Right lobe of liver (tissue), 6 donors: ENCODE measurements at regions not wholly inside any gene's neighbourhood (a gene's known extent, or its start where the extent isn't known, plus 50 kb on each side); places are given as distances from the start of the nearest gene placed in this dataset.

Experiments used
- ATAC-seq, 4 donors: fragments of 200-7000 bp; cut with Tn5 transposase; one replicate each; pipeline ENCODE4 v1.9.1; 2020; ENCODE audit warnings: mild to moderate bottlenecking in 4 of 4, moderate library complexity in 4 of 4
- DNase-seq, 3 donors: peaks; one replicate each; pipeline ENCODE4 v3.0.0-alpha.2; 2020
- H3K27ac ChIP-seq, 3 donors: fragments of 200-600 bp; one replicate each; pipeline ENCODE4 v1.8.0; 2022
- H3K27me3 ChIP-seq, 2 donors: fragments of 200-600 bp; one replicate each; pipeline ENCODE4 v1.8.0; 2022
- H3K36me3 ChIP-seq, 4 donors: fragments of 200-600 bp; sonication (generic) in 1 of 4; one replicate each; pipeline versions ENCODE4 v1.5.1 to v1.8.0; 2017 to 2022; ENCODE audit warnings: control low read depth in 1 of 4
- H3K4me1 ChIP-seq, 4 donors: fragments of 200-600 bp; sonication (generic) in 1 of 4; one replicate each; pipeline versions ENCODE4 v1.5.1 to v1.8.0; 2017 to 2022; ENCODE audit warnings: control low read depth in 1 of 4
- H3K4me3 ChIP-seq, 3 donors: fragments of 200-600 bp; one replicate each; pipeline ENCODE4 v1.8.0; 2022
- H3K9me3 ChIP-seq, 4 donors: fragments of 200-600 bp; sonication (generic) in 1 of 4; one replicate each; pipeline versions ENCODE4 v1.5.1 to v1.8.0; 2017 to 2022; ENCODE audit warnings: control low read depth in 1 of 4
- CTCF ChIP-seq, 4 donors: fragments of 200-600 bp in 3 of 4; fragments of 450-650 bp in 1 of 4; IDR thresholded peaks; one replicate each; pipeline versions ENCODE4 v1.5.1 to v1.8.0; 2016 to 2022; ENCODE audit warnings: antibody characterized with exemption in 4 of 4, mild to moderate bottlenecking in 2 of 4
- POLR2A ChIP-seq: fragments of 450-650 bp; IDR thresholded peaks from one replicate; pipeline ENCODE4 v1.6.1; 2017; ENCODE audit warnings: antibody characterized with exemption, mild to moderate bottlenecking
- WGBS: methylation state at CpG from one replicate; pipeline ENCODE4 v1.1.6; 2018; ENCODE audit warnings: low coverage, low lambda C conversion rate; ENCODE audit not compliant: insufficient coverage; ENCODE audit errors: missing lambda C conversion rate; 5-methylcytosine and 5-hydroxymethylcytosine counted together
- intact Hi-C, 2 donors: fragments of 100-400 bp; cut with DNase I; formaldehyde crosslinking; loops; one replicate each; pipeline versions ENCODE4 v1.11.2 to v1.14.1; 2022
- donor health status: DM: no; HTN: yes; CAD: no.
- donor health status: DM: no; HTN: no; CAD: no.
- donor health status: DM: no; HTN: no; CAD: no.
- donor health status: DM: no; HTN: yes; CAD: no.
- donor health status: DM: no; HTN: yes; CAD: no.

DNA sequence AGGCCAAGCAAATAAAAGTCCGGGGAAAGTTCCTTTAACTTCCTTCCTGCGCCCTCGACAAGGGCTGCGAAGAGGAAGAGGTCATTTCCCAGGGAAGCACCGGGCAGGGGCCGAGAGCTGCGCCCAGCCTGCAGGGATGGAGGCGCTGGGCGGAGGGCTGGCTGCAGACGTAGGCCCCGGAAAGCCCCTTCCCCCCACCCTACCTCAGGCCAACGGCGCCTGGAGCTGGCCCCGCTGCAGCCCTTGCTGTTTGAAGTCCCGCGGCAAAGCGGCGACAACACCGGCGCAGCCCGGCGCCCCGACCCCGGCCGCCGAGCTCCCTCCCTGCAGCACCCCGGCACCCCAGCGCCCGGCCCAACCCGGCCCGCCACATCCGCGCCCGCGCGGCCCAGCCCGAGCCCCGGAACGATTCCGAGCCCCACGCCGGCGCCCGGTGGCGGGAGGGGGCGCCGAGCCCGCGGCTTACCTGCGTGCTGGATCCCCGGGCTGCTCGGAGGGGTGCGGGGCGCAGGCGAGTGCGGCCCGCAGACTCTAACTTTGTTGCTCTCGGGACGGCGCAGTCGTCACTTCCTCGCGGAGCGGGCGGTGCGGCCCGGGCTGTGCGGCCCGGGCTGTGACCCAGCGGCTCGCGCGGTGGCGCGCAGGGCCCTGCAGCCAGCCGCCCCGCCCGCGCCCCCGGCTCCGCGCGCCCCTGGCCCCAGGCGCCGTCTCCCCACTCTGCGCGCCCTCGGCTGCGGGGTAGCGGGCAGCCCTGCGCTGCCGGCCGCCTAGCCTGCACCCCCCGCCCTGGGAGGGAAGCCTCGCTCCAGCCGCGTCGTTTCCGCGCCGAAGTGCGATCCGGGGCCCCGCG is 64.8 kb upstream of the PTGR2 start:
- DNase-seq (peak; percentile 79 to 87 (median 80)), ATAC-seq (peak; percentile 28 to 65 (median 60))
- peak; percentile 75 for TF ChIP-seq POLR2A
- TF ChIP-seq CTCF (IDR thresholded peaks at IDR 0.05): no peak
- Histone ChIP-seq H3K9me3 (no peaks in the 10 kb centered on the region), H3K27ac (peak overlapping the region; percentile 98 to 99 (median 99)), H3K36me3 (no peaks in the 10 kb centered on the region), H3K4me1 (peaks cover 0 to 44% (median 23%) of the 10 kb centered on the region in 4 donors), H3K4me3 (peak overlapping the region; percentile 62 to 68 (median 66)), H3K27me3 (no peaks in the 10 kb centered on the region)
- intact Hi-C loops: loop anchor here in 1 of 2 donors (5.0 kb wide), 1 partner anchor 35 kb away; no protein-coding TSS in a partner anchor
- WGBS: under 1% methylated on average over 24 of the region's 105 CpGs

DNA sequence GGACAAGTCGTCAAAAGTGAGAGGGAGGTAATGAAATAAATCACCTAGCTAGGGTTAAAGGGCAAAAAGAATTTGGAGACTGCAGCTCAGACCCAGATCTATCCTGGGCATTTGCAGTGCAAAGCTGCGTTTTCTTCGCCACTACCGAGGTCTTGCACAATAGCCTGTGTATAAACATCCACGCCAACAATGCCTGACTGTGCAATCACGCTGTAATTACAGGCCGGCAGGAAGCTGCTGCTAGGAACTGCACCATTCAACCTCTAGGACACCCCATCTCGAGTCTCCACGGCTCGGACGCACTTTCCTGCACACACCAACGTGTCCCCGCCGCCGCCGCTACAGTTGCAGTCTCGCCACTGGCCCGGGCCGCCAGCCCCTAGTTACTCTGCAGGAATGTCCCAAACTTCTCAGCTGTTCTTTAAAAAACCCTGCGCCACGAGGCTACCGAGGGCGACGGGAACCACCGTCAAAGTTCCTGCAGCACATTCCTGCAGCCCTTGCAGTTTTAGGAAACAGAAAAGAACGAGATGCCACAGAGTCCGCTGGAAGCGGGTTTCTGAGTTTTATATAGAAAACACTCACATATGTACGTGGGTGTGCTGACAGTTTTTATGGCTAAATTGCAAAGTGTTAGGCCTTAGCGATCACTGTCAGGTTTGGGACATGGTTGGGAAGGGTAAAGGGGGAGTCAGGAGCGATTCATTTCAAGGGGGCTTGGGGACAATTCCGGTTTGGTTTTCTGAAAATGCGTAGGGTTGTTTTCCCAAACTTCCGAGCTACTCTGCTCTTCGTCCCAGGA is 65.6 kb upstream of the PTGR2 start:
- no peaks in the 10 kb centered on the region for H3K9me3 ChIP-seq
- peak overlapping the region; percentile 98 to 99 (median 99) for H3K27ac ChIP-seq
- no peaks in the 10 kb centered on the region for H3K36me3 ChIP-seq
- peak in 1 of 4 donors; percentile 56 for TF ChIP-seq CTCF (IDR thresholded peaks at IDR 0.05)
- peak; percentile 94 for TF ChIP-seq POLR2A
- ATAC-seq: peak; percentile 68 to 78 (median 74)
- intact Hi-C loops: loop anchor here in 1 of 2 donors (5.0 kb wide), 1 partner anchor 34 kb away; no protein-coding TSS in a partner anchor
- H3K27me3 ChIP-seq: no peaks in the 10 kb centered on the region
- peak overlapping the region; percentile 62 to 68 (median 66) for H3K4me3 ChIP-seq
- under 1% methylated on average over 31 of the region's 35 CpGs for WGBS
- peaks cover 0 to 44% (median 24%) of the 10 kb centered on the region in 4 donors for H3K4me1 ChIP-seq
- peak; percentile 82 to 89 (median 86) for DNase-seq

DNA sequence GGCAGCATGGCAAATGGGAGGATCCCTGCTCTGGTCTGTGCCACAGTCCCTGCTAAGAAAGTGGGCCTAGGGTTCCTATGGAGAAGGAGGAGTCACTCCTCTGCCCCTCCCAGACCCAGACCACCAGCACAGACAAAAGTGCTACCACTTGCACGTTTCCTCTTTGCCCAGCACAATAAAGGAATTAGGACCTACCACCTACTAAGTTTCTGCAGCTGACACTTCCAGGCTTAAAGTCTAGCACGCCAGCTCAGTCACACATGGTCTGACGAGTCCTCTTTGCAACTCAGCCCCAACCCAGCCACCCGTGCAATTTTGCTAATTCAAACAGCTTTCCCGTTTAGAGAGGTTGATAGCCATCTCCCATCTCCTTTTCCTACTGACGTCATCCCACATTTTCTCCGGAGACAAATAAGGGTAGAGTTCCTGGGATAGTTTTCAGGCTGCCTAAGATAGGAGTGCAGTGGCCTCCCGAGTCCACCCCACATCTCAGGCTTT is 66.2 kb upstream of the PTGR2 start:
- 0% methylated on average over 7 of the region's 8 CpGs for WGBS
- TF ChIP-seq POLR2A (no peak), CTCF (IDR thresholded peaks at IDR 0.05) (no peak)
- peaks cover 0 to 44% (median 24%) of the 10 kb centered on the region in 4 donors for H3K4me1 ChIP-seq
- H3K4me3 ChIP-seq: peak overlapping the region; percentile 62 to 68 (median 66)
- no peaks in the 10 kb centered on the region for H3K36me3 ChIP-seq
- H3K27me3 ChIP-seq: no peaks in the 10 kb centered on the region
- peak overlapping the region; percentile 98 to 99 (median 99) for H3K27ac ChIP-seq
- DNase-seq (peak in 1 of 3 donors; percentile 26), ATAC-seq (peak in 3 of 4 donors; percentile 0 to 4 (median 1))
- intact Hi-C loops: loop anchor here in 1 of 2 donors (5.0 kb wide), 1 partner anchor 33 kb away; no protein-coding TSS in a partner anchor
- no peaks in the 10 kb centered on the region for H3K9me3 ChIP-seq

GRCh38 chr14:73784988-73785313 is 66.7 kb upstream of the PTGR2 start:
- H3K4me1 ChIP-seq: peaks cover 0 to 44% (median 24%) of the 10 kb centered on the region in 4 donors
- no peak for ATAC-seq
- no peak for TF ChIP-seq POLR2A
- no peak for TF ChIP-seq CTCF (IDR thresholded peaks at IDR 0.05)
- no peaks in the 10 kb centered on the region for H3K9me3 ChIP-seq
- peak overlapping the region in 2 of 3 donors; percentile 3 to 66 for H3K4me3 ChIP-seq
- H3K27me3 ChIP-seq: no peaks in the 10 kb centered on the region
- 0% methylated on average over 1 of the region's 4 CpGs for WGBS
- H3K27ac ChIP-seq: peak overlapping the region; percentile 98 to 99 (median 99)
- no peak for DNase-seq
- intact Hi-C loops: loop anchor here in 1 of 2 donors (5.0 kb wide), 1 partner anchor 33 kb away; no protein-coding TSS in a partner anchor
- no peaks in the 10 kb centered on the region for H3K36me3 ChIP-seq
